H1 (cell line): ENCODE measurements at regions not wholly inside any gene's neighbourhood (a gene's known extent, or its start where the extent isn't known, plus 50 kb on each side); places are given as distances from the start of the nearest gene placed in this dataset.

Experiments
- SP1 ChIP-seq: IDR thresholded peaks from 2 replicates; pipeline ENCODE4 v1.6.1; 2011; ENCODE audit warnings: low read depth, low read length
- TF ChIP-seq, protein P1 (sequence below): IDR thresholded peaks from 2 replicates; pipeline ENCODE4 v1.6.1; 2012; ENCODE audit warnings: inconsistent platforms

DNA sequence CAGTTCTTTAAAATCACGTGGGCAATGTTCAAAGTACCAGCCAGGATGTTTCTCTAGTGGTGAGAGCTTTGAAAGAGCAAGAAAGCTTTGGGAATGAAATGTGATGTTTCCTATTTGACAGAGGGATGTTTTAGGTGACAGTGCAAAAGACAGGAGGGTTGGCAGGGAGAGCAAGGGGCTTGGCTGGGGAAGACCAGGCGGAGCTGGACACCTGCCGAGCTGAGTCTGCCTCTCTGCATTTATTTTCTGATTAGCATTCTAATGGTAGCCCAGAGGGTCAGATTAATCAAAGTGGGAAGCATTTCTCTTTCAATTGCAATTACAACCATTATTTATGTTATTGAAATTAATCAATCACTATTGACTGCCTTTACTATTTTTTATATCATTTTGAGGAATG, 145.4 kb upstream of the RAB12 start (continued):
- TF ChIP-seq, protein P1, sequence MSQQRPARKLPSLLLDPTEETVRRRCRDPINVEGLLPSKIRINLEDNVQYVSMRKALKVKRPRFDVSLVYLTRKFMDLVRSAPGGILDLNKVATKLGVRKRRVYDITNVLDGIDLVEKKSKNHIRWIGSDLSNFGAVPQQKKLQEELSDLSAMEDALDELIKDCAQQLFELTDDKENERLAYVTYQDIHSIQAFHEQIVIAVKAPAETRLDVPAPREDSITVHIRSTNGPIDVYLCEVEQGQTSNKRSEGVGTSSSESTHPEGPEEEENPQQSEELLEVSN, result no peak
- TF ChIP-seq SP1, result no peak
